ENCODE measurements at regions not wholly inside any gene's neighbourhood (a gene's known extent, or its start where the extent isn't known, plus 50 kb on each side); places are given as distances from the start of the nearest gene placed in this dataset.

- ATAC-seq (ENCODE audit: low read depth) (no peak), DNase-seq (no peak)
- Histone ChIP-seq H3K14ac (replicated peaks; ENCODE audit: low read depth, low read length) (no peak overlapping the region), H2BK20ac (ENCODE audit: low read depth, low read length) (no peak overlapping the region), H3K4me2 (ENCODE audit: low read depth, low read length) (no peak overlapping the region), H2BK5ac (ENCODE audit: low read depth, low read length, poor library complexity, severe bottlenecking) (no peak overlapping the region), H3K36me3 (ENCODE audit: control insufficient read depth, insufficient read depth, low read length) (no peaks in the 10 kb centered on the region), H3K9me3 (ENCODE audit: control insufficient read depth, insufficient read depth, low read length) (no peaks in the 10 kb centered on the region), H4K20me1 (ENCODE audit: insufficient read depth, low read length) (no peaks in the 10 kb centered on the region), H2AFZ (replicated peaks; ENCODE audit: low read length, poor library complexity) (no peak overlapping the region), H4K91ac (ENCODE audit: insufficient read depth, low read depth, low read length) (no peak overlapping the region), H4K5ac (ENCODE audit: low read depth, low read length) (no peak overlapping the region), H3K18ac (ENCODE audit: low read depth, low read length) (peak overlapping the region; percentile 59; the same call in 1 of the 2 replicates), H3K4ac (ENCODE audit: low read depth, low read length) (no peak overlapping the region), H3K9ac (ENCODE audit: low read depth, low read length) (no peak overlapping the region), H4K8ac (ENCODE audit: low read depth in 2 of 2, low read length in 2 of 2) (no peak overlapping the region), H2BK15ac (ENCODE audit: low read depth, low read length) (no peak overlapping the region), H3K56ac (ENCODE audit: extremely low read depth, insufficient read depth, low read length) (no peak overlapping the region), H2AK5ac (ENCODE audit: low read depth, low read length) (no peak overlapping the region), H3K23ac (ENCODE audit: low read depth, low read length) (no peak overlapping the region), H3K9me1 (ENCODE audit: insufficient read depth, low read length) (no peaks in the 10 kb centered on the region), H2BK120ac (ENCODE audit: low read depth, low read length) (no peak overlapping the region), H3K4me1 (ENCODE audit: control insufficient read depth, insufficient read depth, low read length) (peaks cover 8% of the 10 kb centered on the region), H3K27me3 (ENCODE audit: control insufficient read depth, insufficient read depth, low read length) (no peaks in the 10 kb centered on the region), H3K4me3 (ENCODE audit: insufficient read depth, low read depth, low read length) (no peak overlapping the region), H2AK9ac (replicated peaks; ENCODE audit: low read depth, low read length, poor library complexity) (no peak overlapping the region), H3K27ac (ENCODE audit: insufficient read depth, low read length) (no peak overlapping the region), H3K79me1 (ENCODE audit: low read depth in 1 of 2, low read length in 2 of 2) (no peaks in the 10 kb centered on the region)
- no TSS peak for BruUV-seq (replicated peaks)
- TF ChIP-seq FOS (IDR thresholded peaks at IDR 0.05; ENCODE audit: low read depth, low read length) (no peak), USF2 (IDR thresholded peaks at IDR 0.05; ENCODE audit: low read depth, low read length) (no peak), MAFK (IDR thresholded peaks at IDR 0.05; ENCODE audit: low read depth, low read length) (no peak), NFE2L2 (IDR thresholded peaks at IDR 0.05; ENCODE audit: low read depth, low read length) (no peak), CEBPB (IDR thresholded peaks at IDR 0.05; ENCODE audit: low read depth, low read length) (peak; percentile 63), BHLHE40 (IDR thresholded peaks at IDR 0.05; ENCODE audit: low read depth, low read length) (no peak)
- POLR2A ChIA-PET (ENCODE audit: unreplicated experiment): no interaction called here
- CTCF ChIA-PET: no interaction called here
- WGBS, 2 experiments (ENCODE audit: extremely low coverage in 2 of 2, insufficient read length in 1 of 2): no CpG with 5 or more reads among the region's 4 CpGs
- in situ Hi-C loops (cut with MboI; ENCODE audit: low sequenced_read_pairs): no loop called here
- dilution Hi-C loops (cut with HindIII; ENCODE audit: low sequenced_read_pairs, unreplicated experiment): no loop called here
- intact Hi-C loops (cut with micrococcal nuclease): no loop called here
Measured at GRCh38 chr15:87761736-87762509, 494.6 kb downstream of the NTRK3 start.
